H1 (cell line): ENCODE measurements at regions not wholly inside any gene's neighbourhood (a gene's known extent, or its start where the extent isn't known, plus 50 kb on each side); places are given as distances from the start of the nearest gene placed in this dataset.

Experiments used
- BACH1 ChIP-seq: IDR thresholded peaks from 2 replicates; pipeline ENCODE4 v1.6.1; 2012; ENCODE audit warnings: low read length, improper control_type of control experiment
- CHD1 ChIP-seq: IDR thresholded peaks from 2 replicates; pipeline ENCODE4 v1.6.1; 2012; ENCODE audit warnings: low read depth, low read length, improper control_type of control experiment
- MAX ChIP-seq: IDR thresholded peaks from 2 replicates; pipeline ENCODE4 v1.6.1; 2012; ENCODE audit warnings: inconsistent platforms
- RBBP5 ChIP-seq: IDR thresholded peaks from 2 replicates; pipeline ENCODE4 v1.7.1; 2012; ENCODE audit warnings: low read depth, mild to moderate bottlenecking, inconsistent platforms, low read length, moderate library complexity, borderline replicate concordance
- RFX5 ChIP-seq: IDR thresholded peaks from 2 replicates; pipeline ENCODE4 v1.6.1; 2011; ENCODE audit warnings: low read depth, low read length, improper control_type of control experiment, borderline replicate concordance
- RXRA ChIP-seq: IDR thresholded peaks from 2 replicates; pipeline ENCODE4 v1.6.1; 2011; ENCODE audit warnings: low read depth, mild to moderate bottlenecking, low read length, moderate library complexity; ENCODE audit not compliant: insufficient read depth
- SP2 ChIP-seq: IDR thresholded peaks from 2 replicates; pipeline ENCODE4 v1.6.1; 2012; ENCODE audit warnings: mild to moderate bottlenecking, low read length, inconsistent platforms
- USF2 ChIP-seq: IDR thresholded peaks from 2 replicates; pipeline ENCODE4 v1.6.1; 2011; ENCODE audit warnings: low read length, improper control_type of control experiment

GRCh38 chr13:82358284-82358683 lies 1524.0 kb downstream of the SLITRK1 start (continued):
- no peak for TF ChIP-seq RBBP5
- TF ChIP-seq CHD1 = no peak
- no peak for TF ChIP-seq BACH1
- TF ChIP-seq RFX5 = no peak
- TF ChIP-seq MAX = no peak
- TF ChIP-seq SP2 = no peak
- TF ChIP-seq USF2 = no peak
- no peak for TF ChIP-seq RXRA
